Neural cell (in vitro differentiated cells): ENCODE measurements at regions not wholly inside any gene's neighbourhood (a gene's known extent, or its start where the extent isn't known, plus 50 kb on each side); places are given as distances from the start of the nearest gene placed in this dataset.

Source experiments
- H2AFZ ChIP-seq: fragments of 200-600, 300-800 bp; sonication (generic), shearing (Covaris generic); 2 replicates; pipeline ENCODE4 v1.6.0; 2014; ENCODE audit warnings: low read depth, mild to moderate bottlenecking, antibody characterized with exemption, low read length, moderate library complexity
- H3F3A ChIP-seq: fragments of 200-600 bp; shearing (Covaris generic); 2 replicates; pipeline ENCODE4 v1.6.1; 2016; ENCODE audit warnings: mild to moderate bottlenecking, moderate library complexity, mixed read lengths, antibody characterized with exemption, low read length; ENCODE audit not compliant: insufficient read depth, poor library complexity, severe bottlenecking
- H3K27ac ChIP-seq: fragments of 200-600, 300-800 bp; sonication (generic), shearing (Covaris generic); 2 replicates; pipeline ENCODE4 v1.5.1; 2014; ENCODE audit warnings: mild to moderate bottlenecking, low read length, moderate library complexity
- H3K27me3 ChIP-seq: fragments of 300-800, 200-600 bp; sonication (generic), shearing (Covaris generic); 2 replicates; pipeline ENCODE4 v1.6.0; 2014; ENCODE audit warnings: mild to moderate bottlenecking, low read depth, low read length, moderate library complexity; ENCODE audit not compliant: insufficient read depth
- H3K36me3 ChIP-seq: fragments of 300-800, 200-600 bp; sonication (generic), shearing (Covaris generic); 2 replicates; pipeline ENCODE4 v1.5.1; 2014; ENCODE audit warnings: mild to moderate bottlenecking, antibody characterized with exemption, low read length, moderate library complexity; ENCODE audit not compliant: insufficient read depth
- H3K4me2 ChIP-seq: fragments of 300-800, 200-600 bp; sonication (generic), shearing (Covaris generic); 2 replicates; pipeline ENCODE4 v1.6.0; 2014; ENCODE audit warnings: mild to moderate bottlenecking, low read length
- H3K4me3 ChIP-seq: fragments of 300-800, 200-600 bp; sonication (generic), shearing (Covaris generic); 2 replicates; pipeline ENCODE4 v1.5.1; 2014; ENCODE audit warnings: mild to moderate bottlenecking, low read length, moderate library complexity
- H3K79me2 ChIP-seq: fragments of 200-600 bp; shearing (Covaris generic); replicated peaks from 2 replicates; pipeline ENCODE4 v1.6.0; 2014; ENCODE audit warnings: mild to moderate bottlenecking, low read length, moderate library complexity; ENCODE audit not compliant: insufficient read depth
- H3K9ac ChIP-seq: fragments of 300-800, 200-600 bp; sonication (generic), shearing (Covaris generic); 2 replicates; pipeline ENCODE4 v1.6.1; 2016; ENCODE audit warnings: mild to moderate bottlenecking, low read length, mixed read lengths
- H3K9me2 ChIP-seq: fragments of 200-600 bp; shearing (Covaris generic); 2 replicates; pipeline ENCODE4 v1.6.1; 2016; ENCODE audit warnings: mild to moderate bottlenecking, low read length, mixed read lengths; ENCODE audit not compliant: insufficient read depth
- H3K9me3 ChIP-seq: fragments of 200-600, 300-800 bp; sonication (generic), shearing (Covaris generic); 2 replicates; pipeline ENCODE4 v1.6.1; 2016; ENCODE audit warnings: mild to moderate bottlenecking, mixed run types, low read length, moderate library complexity, mixed read lengths
- H4K20me1 ChIP-seq: fragments of 200-600 bp; shearing (Covaris generic); 2 replicates; pipeline ENCODE4 v1.6.1; 2016; ENCODE audit warnings: mild to moderate bottlenecking, mixed run types; ENCODE audit not compliant: insufficient read depth
- CTCF ChIP-seq: fragments of 450-650 bp; IDR thresholded peaks from 2 replicates; pipeline ENCODE4 v1.5.1; 2014; ENCODE audit warnings: antibody characterized with exemption, mild to moderate bottlenecking, moderate library complexity; ENCODE audit not compliant: poor library complexity, severe bottlenecking
- EP300 ChIP-seq: fragments of 450-650 bp; conservative IDR thresholded peaks from 2 replicates; pipeline ENCODE4 v1.6.1; 2014; ENCODE audit warnings: antibody characterized with exemption, mild to moderate bottlenecking, moderate library complexity; ENCODE audit not compliant: poor library complexity, severe bottlenecking
- EZH2 ChIP-seq: fragments of 200-600, 300-800 bp; shearing (Covaris generic), sonication (generic); IDR thresholded peaks from 2 replicates; pipeline ENCODE4 v1.6.1; 2014; ENCODE audit warnings: antibody characterized with exemption, low read length, borderline replicate concordance, mild to moderate bottlenecking; ENCODE audit not compliant: insufficient read depth, poor library complexity, severe bottlenecking
- MXI1 ChIP-seq: fragments of 450-650 bp; conservative IDR thresholded peaks from 2 replicates; pipeline ENCODE4 v1.6.1; 2014; ENCODE audit warnings: antibody characterized with exemption, mild to moderate bottlenecking; ENCODE audit not compliant: poor library complexity, severe bottlenecking
- POLR2AphosphoS5 ChIP-seq: IDR thresholded peaks from 2 replicates; pipeline ENCODE4 v1.6.1; 2012
- RAD21 ChIP-seq: fragments of 450-650 bp; conservative IDR thresholded peaks from 2 replicates; pipeline ENCODE4 v1.6.1; 2014; ENCODE audit warnings: antibody characterized with exemption, mild to moderate bottlenecking, moderate library complexity
- REST ChIP-seq: IDR thresholded peaks from 2 replicates; pipeline ENCODE4 v1.6.1; 2012; ENCODE audit warnings: borderline replicate concordance
- SMC3 ChIP-seq: fragments of 450-650 bp; conservative IDR thresholded peaks from 2 replicates; pipeline ENCODE4 v1.6.1; 2014; ENCODE audit warnings: antibody characterized with exemption, mild to moderate bottlenecking, moderate library complexity; ENCODE audit not compliant: poor library complexity
- TAF1 ChIP-seq: IDR thresholded peaks from 2 replicates; pipeline ENCODE4 v1.6.1; 2012; ENCODE audit warnings: low read depth

GRCh38 chr6:15818044-15818443 lies 155.2 kb upstream of the DTNBP1 start:
- no peak overlapping the region for H3K4me2 ChIP-seq
- no peaks in the 10 kb centered on the region for H3K36me3 ChIP-seq
- H3K79me2 ChIP-seq = no peaks in the 10 kb centered on the region
- no peak overlapping the region for H3K27ac ChIP-seq
- H3K9ac ChIP-seq = no peak overlapping the region
- no peaks in the 10 kb centered on the region for H3F3A ChIP-seq
- H3K9me3 ChIP-seq = no peaks in the 10 kb centered on the region
- TF ChIP-seq SMC3 = no peak
- no peak for TF ChIP-seq RAD21
- TF ChIP-seq EZH2 = no peak
- no peak for TF ChIP-seq TAF1
- no peak for TF ChIP-seq CTCF
- no peak for TF ChIP-seq POLR2AphosphoS5
- no peak for TF ChIP-seq EP300
- no peak for TF ChIP-seq REST
- TF ChIP-seq MXI1 = no peak
- no peaks in the 10 kb centered on the region for H3K27me3 ChIP-seq
- no peak overlapping the region for H2AFZ ChIP-seq
- H3K9me2 ChIP-seq = no peaks in the 10 kb centered on the region
- H4K20me1 ChIP-seq = no peaks in the 10 kb centered on the region
- H3K4me3 ChIP-seq = no peak overlapping the region

- Histone ChIP-seq H3K79me2 (no peaks in the 10 kb centered on the region), H2AFZ (no peak overlapping the region), H3K27ac (no peak overlapping the region), H3K27me3 (no peaks in the 10 kb centered on the region), H3K9ac (no peak overlapping the region), H4K20me1 (no peaks in the 10 kb centered on the region), H3K4me2 (no peak overlapping the region), H3K4me3 (no peak overlapping the region), H3K9me2 (no peaks in the 10 kb centered on the region), H3K9me3 (no peaks in the 10 kb centered on the region), H3F3A (no peaks in the 10 kb centered on the region), H3K36me3 (no peaks in the 10 kb centered on the region)
- TF ChIP-seq EZH2 (no peak), TAF1 (no peak), RAD21 (no peak), POLR2AphosphoS5 (no peak), REST (no peak), EP300 (no peak), CTCF (no peak), SMC3 (no peak), MXI1 (no peak)
These were observed 154.3 kb upstream of the DTNBP1 start for GRCh38 chr6:15817100-15817499.
